ENCODE measurements at regions not wholly inside any gene's neighbourhood (a gene's known extent, or its start where the extent isn't known, plus 50 kb on each side); places are given as distances from the start of the nearest gene placed in this dataset.

DNA sequence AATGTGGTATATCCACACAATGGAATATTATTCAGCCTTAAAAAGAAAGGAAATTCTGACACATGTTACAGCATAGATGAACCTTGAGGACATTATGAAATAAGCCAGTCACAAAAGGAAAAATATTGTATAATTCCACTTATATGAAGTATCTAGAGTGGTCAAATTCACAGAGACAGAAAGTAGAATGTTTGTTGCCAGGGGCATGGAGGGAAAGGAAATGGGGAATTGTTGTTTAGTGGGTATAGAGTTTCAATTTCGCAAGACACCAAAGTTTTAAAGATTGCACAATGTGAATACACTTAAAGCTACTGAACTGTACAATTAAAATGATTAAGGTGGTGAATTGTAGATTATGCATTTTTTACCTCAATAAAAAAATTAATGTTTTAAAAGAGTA is 92.9 kb downstream of the TXNL1 start:
- H3K36me3 Mint-ChIP-seq, result no peaks in the 10 kb centered on the region
- H3K4me3 Mint-ChIP-seq, result no peak overlapping the region
- H3K27me3 Mint-ChIP-seq (ENCODE audit: low read depth), result no peaks in the 10 kb centered on the region
- no peaks in the 10 kb centered on the region for H3K4me1 Mint-ChIP-seq
- H3K9me3 Mint-ChIP-seq, result peaks cover 8% of the 10 kb centered on the region
- TF ChIP-seq, protein P1, sequence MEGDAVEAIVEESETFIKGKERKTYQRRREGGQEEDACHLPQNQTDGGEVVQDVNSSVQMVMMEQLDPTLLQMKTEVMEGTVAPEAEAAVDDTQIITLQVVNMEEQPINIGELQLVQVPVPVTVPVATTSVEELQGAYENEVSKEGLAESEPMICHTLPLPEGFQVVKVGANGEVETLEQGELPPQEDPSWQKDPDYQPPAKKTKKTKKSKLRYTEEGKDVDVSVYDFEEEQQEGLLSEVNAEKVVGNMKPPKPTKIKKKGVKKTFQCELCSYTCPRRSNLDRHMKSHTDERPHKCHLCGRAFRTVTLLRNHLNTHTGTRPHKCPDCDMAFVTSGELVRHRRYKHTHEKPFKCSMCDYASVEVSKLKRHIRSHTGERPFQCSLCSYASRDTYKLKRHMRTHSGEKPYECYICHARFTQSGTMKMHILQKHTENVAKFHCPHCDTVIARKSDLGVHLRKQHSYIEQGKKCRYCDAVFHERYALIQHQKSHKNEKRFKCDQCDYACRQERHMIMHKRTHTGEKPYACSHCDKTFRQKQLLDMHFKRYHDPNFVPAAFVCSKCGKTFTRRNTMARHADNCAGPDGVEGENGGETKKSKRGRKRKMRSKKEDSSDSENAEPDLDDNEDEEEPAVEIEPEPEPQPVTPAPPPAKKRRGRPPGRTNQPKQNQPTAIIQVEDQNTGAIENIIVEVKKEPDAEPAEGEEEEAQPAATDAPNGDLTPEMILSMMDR (IDR thresholded peaks at IDR 0.05; ENCODE audit: unreplicated experiment), result no peak
- no peak overlapping the region for H3K27ac Mint-ChIP-seq
- DNase-seq (ENCODE audit: low spot score in 2 of 2, unreplicated experiment in 2 of 2), result no peak

DNA sequence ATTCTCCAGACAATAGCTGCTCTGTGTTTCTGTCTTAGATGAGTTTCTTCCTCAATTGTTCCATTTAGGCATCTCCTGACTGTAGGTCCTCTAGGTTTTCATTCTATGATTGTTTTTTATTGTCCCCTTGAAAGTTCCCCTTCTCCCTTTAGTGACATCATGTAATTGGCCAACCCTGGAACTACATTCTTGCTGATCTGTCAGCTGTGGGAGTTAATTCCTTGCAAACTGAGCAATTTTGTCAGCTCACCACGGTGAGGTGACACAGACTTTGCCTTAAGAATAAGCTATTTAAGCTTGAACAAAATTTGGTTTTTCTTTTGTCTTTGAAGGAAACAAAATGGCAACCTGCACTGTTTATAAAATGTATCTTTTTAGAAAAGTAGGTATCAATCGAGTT is 95.9 kb downstream of the TXNL1 start:
- no peaks in the 10 kb centered on the region for H3K27me3 Mint-ChIP-seq (ENCODE audit: low read depth)
- no peak for DNase-seq (ENCODE audit: low spot score in 2 of 2, unreplicated experiment in 2 of 2)
- peaks cover 8% of the 10 kb centered on the region for H3K9me3 Mint-ChIP-seq
- no peaks in the 10 kb centered on the region for H3K4me1 Mint-ChIP-seq
- H3K4me3 Mint-ChIP-seq, result no peak overlapping the region
- H3K36me3 Mint-ChIP-seq, result no peaks in the 10 kb centered on the region
- TF ChIP-seq, protein P1 (IDR thresholded peaks at IDR 0.05; ENCODE audit: unreplicated experiment), result no peak
- H3K27ac Mint-ChIP-seq, result no peak overlapping the region

DNA sequence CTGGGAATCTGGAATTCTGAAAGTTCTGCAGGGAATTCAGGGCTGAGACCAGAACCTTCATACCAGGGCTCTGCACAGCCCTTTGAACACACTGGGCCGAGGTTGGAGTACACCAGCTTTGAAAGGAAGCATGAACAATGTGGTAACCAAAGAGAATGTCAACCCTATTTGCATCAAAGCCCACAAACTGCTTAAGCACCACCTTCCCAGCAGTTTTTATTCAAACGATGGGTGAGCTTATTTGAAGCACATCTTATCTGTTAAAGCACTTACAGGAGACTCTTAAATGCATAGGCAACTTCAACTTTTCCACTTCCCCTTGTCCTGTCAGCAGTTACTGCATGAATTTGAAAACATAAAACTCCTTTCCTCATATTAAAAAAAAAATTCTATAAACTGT is 96.6 kb downstream of the TXNL1 start:
- Mint-ChIP-seq H3K36me3 (no peaks in the 10 kb centered on the region), H3K27me3 (ENCODE audit: low read depth) (no peaks in the 10 kb centered on the region), H3K27ac (no peak overlapping the region), H3K4me3 (no peak overlapping the region), H3K9me3 (peaks cover 8% of the 10 kb centered on the region), H3K4me1 (no peaks in the 10 kb centered on the region)
- TF ChIP-seq, protein P1 (IDR thresholded peaks at IDR 0.05; ENCODE audit: unreplicated experiment), result no peak
- no peak for DNase-seq (ENCODE audit: low spot score in 2 of 2, unreplicated experiment in 2 of 2)

DNA sequence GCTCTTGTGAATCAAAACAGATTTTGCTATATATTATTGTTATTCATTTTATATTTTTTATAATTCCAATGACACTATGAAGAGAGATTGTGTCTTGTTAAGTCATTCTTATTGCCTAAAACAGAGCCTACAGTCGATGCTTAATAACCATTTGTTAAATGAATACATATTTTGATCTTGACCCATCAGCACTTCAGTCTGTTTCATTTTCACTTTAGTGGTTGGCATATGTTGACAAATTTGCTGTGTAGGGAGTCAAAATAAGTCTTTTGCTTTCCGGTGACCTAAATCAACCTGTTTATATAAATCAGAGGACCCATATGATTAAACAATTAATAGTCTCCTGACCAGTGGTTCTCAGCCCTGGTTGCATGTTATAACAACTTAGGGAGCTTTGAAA is 97.1 kb downstream of the TXNL1 start:
- Mint-ChIP-seq H3K4me1 (no peaks in the 10 kb centered on the region), H3K9me3 (peaks cover 8% of the 10 kb centered on the region), H3K36me3 (no peaks in the 10 kb centered on the region), H3K4me3 (no peak overlapping the region), H3K27ac (no peak overlapping the region), H3K27me3 (ENCODE audit: low read depth) (no peaks in the 10 kb centered on the region)
- TF ChIP-seq, protein P1 (IDR thresholded peaks at IDR 0.05; ENCODE audit: unreplicated experiment), result no peak
- DNase-seq (ENCODE audit: low spot score in 2 of 2, unreplicated experiment in 2 of 2), result no peak

DNA sequence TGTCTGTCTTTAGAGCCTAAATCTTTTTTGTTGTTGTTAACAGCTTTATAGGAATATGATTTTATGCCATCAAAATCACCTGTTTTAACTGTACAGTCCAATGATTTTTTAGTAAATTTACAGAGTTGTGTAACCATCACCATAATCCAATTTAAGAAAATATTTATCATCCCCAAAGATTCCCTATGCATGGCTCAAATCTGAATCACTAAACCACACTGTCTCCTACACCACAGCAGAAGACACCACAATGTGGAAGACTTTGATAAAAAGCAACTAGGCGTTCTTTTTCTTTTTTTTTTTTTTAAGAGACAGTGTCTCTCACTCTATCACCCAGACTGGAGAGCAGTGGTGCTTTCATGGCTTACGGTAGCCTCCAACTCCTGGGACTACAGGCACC is 99.6 kb downstream of the TXNL1 start:
- DNase-seq (ENCODE audit: low spot score in 2 of 2, unreplicated experiment in 2 of 2), result no peak
- Mint-ChIP-seq H3K27ac (no peak overlapping the region), H3K36me3 (no peaks in the 10 kb centered on the region), H3K9me3 (no peaks in the 10 kb centered on the region), H3K4me3 (no peak overlapping the region), H3K27me3 (ENCODE audit: low read depth) (no peaks in the 10 kb centered on the region), H3K4me1 (no peaks in the 10 kb centered on the region)
- TF ChIP-seq, protein P1 (IDR thresholded peaks at IDR 0.05; ENCODE audit: unreplicated experiment), result no peak

DNA sequence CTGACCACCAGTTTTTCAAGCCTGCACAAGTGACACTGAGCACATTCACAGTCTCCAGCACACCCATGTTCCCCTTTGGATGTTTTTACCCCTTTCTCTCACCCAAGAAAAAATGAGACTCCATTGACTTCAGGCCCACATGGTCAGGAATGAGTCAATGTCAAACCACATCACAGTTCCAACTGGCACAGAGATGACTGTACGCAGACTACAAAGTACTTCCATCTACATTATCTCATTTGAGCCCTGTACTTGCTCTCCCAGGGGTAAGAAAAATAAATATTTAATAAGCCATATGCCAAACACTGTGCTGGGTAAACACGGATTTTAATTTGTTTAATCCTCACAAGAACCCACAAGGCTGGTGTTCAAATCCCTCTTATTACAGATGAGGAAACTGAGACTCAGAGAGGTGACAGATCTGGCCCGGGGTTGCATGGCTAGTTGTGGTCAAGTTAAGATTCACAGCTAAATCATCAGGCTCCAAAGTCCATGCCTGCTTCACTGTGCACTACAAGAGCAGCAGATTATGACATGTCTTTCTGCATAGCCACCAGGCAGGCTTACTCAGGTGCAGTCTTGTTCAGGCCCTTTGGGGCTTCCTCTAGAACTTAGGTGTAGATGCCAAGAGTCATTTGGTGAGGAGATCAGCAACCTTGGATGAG is 106.1 kb downstream of the TXNL1 start:
- Mint-ChIP-seq H3K27me3 (ENCODE audit: low read depth) (no peaks in the 10 kb centered on the region), H3K27ac (no peak overlapping the region), H3K9me3 (peaks cover 5% of the 10 kb centered on the region), H3K4me3 (no peak overlapping the region), H3K36me3 (no peaks in the 10 kb centered on the region), H3K4me1 (no peaks in the 10 kb centered on the region)
- TF ChIP-seq, protein P1 (IDR thresholded peaks at IDR 0.05; ENCODE audit: unreplicated experiment), result no peak
- no peak for DNase-seq (ENCODE audit: low spot score in 2 of 2, unreplicated experiment in 2 of 2)
